Natural killer cell (primary cell): ENCODE measurements at regions not wholly inside any gene's neighbourhood (a gene's known extent, or its start where the extent isn't known, plus 50 kb on each side); places are given as distances from the start of the nearest gene placed in this dataset.

Experiments used
- ATAC-seq, 3 donors: fragments of 150-1000 bp in 2 of 3; fragments of 200-7000 bp in 1 of 3; cut with Tn5 transposase; 1 replicate in 1 of 3; 2 replicates in 2 of 3; pipeline ENCODE4 v1.10.0; 2021; ENCODE audit warnings: mild to moderate bottlenecking in 2 of 3, moderate library complexity in 2 of 3
- DNase-seq, 2 donors: peaks; one replicate each; pipeline versions ENCODE4 v3.0.0 to v3.0.0-alpha.2; 2013 to 2021; ENCODE audit warnings: mixed read lengths in 1 of 2
- H3K27ac ChIP-seq: one replicate; pipeline ENCODE4 v1.5.1; 2013; ENCODE audit warnings: mild to moderate bottlenecking, low read length
- H3K27me3 ChIP-seq: one replicate; pipeline ENCODE4 v1.6.1; 2013; ENCODE audit warnings: low read length; ENCODE audit not compliant: control insufficient read depth, insufficient read depth
- H3K36me3 ChIP-seq: one replicate; pipeline ENCODE4 v1.6.1; 2013; ENCODE audit warnings: low read length; ENCODE audit not compliant: control insufficient read depth, insufficient read depth
- H3K4me1 ChIP-seq: one replicate; pipeline ENCODE4 v1.6.1; 2013; ENCODE audit warnings: low read length; ENCODE audit not compliant: control insufficient read depth, insufficient read depth
- H3K4me3 ChIP-seq: one replicate; pipeline ENCODE4 v1.5.1; 2013; ENCODE audit warnings: low read length
- H3K9me3 ChIP-seq: one replicate; pipeline ENCODE4 v1.6.1; 2013; ENCODE audit warnings: low read length; ENCODE audit not compliant: control insufficient read depth, insufficient read depth
- H3K27ac Mint-ChIP-seq, 2 donors: one replicate each; pipeline ENCODE4 v1.8.0; 2022; ENCODE audit warnings: mild to moderate bottlenecking in 2 of 2, mixed read lengths in 2 of 2, moderate library complexity in 1 of 2
- H3K27me3 Mint-ChIP-seq, 2 donors: one replicate each; pipeline ENCODE4 v1.8.0; 2022; ENCODE audit warnings: low read depth in 2 of 2, mixed read lengths in 2 of 2
- H3K36me3 Mint-ChIP-seq: one replicate; pipeline ENCODE4 v1.8.0; 2022; ENCODE audit warnings: mixed read lengths
- H3K4me1 Mint-ChIP-seq, 2 donors: one replicate each; pipeline ENCODE4 v1.8.0; 2022; ENCODE audit warnings: mixed read lengths in 2 of 2
- H3K4me3 Mint-ChIP-seq: one replicate; pipeline ENCODE4 v1.8.0; 2022; ENCODE audit warnings: mild to moderate bottlenecking, moderate library complexity, mixed read lengths
- H3K9me3 Mint-ChIP-seq, 2 donors: one replicate each; pipeline ENCODE4 v1.8.0; 2022; ENCODE audit warnings: mixed read lengths in 2 of 2
- CTCF ChIP-seq: fragments of 200-600 bp; IDR thresholded peaks from one replicate; pipeline ENCODE4 v1.8.0; 2022; ENCODE audit warnings: antibody characterized with exemption
- WGBS: methylation state at CpG from one replicate; pipeline ENCODE4 v1.1.7; 2013; ENCODE audit warnings: missing lambda C conversion rate; ENCODE audit not compliant: insufficient coverage; 5-methylcytosine and 5-hydroxymethylcytosine counted together
- intact Hi-C: fragments of 100-400 bp; cut with micrococcal nuclease; formaldehyde crosslinking; loops from one replicate; pipeline ENCODE4 v1.14.2; 2022

DNA sequence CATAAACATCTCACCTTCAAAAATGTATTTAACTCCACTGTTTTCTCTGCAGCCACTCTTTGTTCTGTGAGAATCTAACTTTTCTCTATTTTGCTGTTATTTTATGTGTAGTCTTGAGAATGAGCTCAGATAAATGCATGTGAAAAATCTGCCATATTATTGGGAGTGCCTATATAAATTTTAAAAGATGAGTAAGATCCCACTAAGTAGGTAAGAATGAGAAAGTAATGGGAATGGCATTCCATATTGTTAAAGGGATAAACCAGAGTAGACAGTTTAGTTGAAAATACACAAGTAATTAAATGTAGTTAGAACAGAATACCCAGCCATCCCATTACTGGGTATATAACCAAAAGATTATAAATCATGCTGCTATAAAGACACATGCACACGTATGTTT, 817.2 kb downstream of the FAM181B start:
- no peak overlapping the region for H3K4me3 Mint-ChIP-seq
- peaks cover 0 to 3% of the 10 kb centered on the region in 2 donors for H3K27me3 Mint-ChIP-seq
- H3K4me1 Mint-ChIP-seq = peaks cover 0 to 3% of the 10 kb centered on the region in 2 donors
- ATAC-seq = no peak
- no peak for TF ChIP-seq CTCF
- no peak overlapping the region for H3K4me3 ChIP-seq
- no peaks in the 10 kb centered on the region for H3K9me3 ChIP-seq
- H3K36me3 ChIP-seq = no peaks in the 10 kb centered on the region
- no CpG with 5 or more reads among the region's 1 CpG for WGBS
- no peak overlapping the region for H3K27ac ChIP-seq
- no peak for DNase-seq
- H3K36me3 Mint-ChIP-seq = no peaks in the 10 kb centered on the region
- intact Hi-C loops = no loop called here
- H3K9me3 Mint-ChIP-seq = no peaks in the 10 kb centered on the region
- no peaks in the 10 kb centered on the region for H3K4me1 ChIP-seq
- no peaks in the 10 kb centered on the region for H3K27me3 ChIP-seq
- no peak overlapping the region for H3K27ac Mint-ChIP-seq

DNA sequence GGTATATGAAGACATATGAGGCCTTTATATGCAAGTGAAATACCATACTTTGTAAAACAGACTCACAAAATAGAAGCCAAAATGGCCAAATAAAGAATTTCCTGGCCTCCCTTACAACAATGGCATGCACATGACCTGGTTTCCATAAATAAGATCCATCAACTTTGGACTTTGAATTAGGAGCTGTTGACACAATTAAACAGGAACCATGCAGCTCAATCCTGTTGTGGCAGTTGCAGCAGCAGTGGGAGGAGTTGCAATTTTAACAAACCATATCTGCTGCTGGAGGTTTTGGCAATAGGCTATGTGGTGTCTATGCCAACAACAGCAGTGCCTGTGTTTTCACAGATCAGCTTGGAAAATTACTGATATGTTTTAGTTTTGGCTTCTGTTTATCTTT, 818.6 kb downstream of the FAM181B start:
- Histone ChIP-seq H3K4me3 (no peak overlapping the region), H3K27ac (no peak overlapping the region), H3K27me3 (no peaks in the 10 kb centered on the region), H3K9me3 (no peaks in the 10 kb centered on the region), H3K4me1 (no peaks in the 10 kb centered on the region), H3K36me3 (no peaks in the 10 kb centered on the region)
- H3K27me3 Mint-ChIP-seq = peaks cover 0 to 3% of the 10 kb centered on the region in 2 donors
- intact Hi-C loops = no loop called here
- H3K4me3 Mint-ChIP-seq = no peak overlapping the region
- ATAC-seq = no peak
- H3K36me3 Mint-ChIP-seq = no peaks in the 10 kb centered on the region
- H3K9me3 Mint-ChIP-seq = no peaks in the 10 kb centered on the region
- H3K4me1 Mint-ChIP-seq = peaks cover 0 to 3% of the 10 kb centered on the region in 2 donors
- TF ChIP-seq CTCF = no peak
- H3K27ac Mint-ChIP-seq = no peak overlapping the region
- no peak for DNase-seq

DNA sequence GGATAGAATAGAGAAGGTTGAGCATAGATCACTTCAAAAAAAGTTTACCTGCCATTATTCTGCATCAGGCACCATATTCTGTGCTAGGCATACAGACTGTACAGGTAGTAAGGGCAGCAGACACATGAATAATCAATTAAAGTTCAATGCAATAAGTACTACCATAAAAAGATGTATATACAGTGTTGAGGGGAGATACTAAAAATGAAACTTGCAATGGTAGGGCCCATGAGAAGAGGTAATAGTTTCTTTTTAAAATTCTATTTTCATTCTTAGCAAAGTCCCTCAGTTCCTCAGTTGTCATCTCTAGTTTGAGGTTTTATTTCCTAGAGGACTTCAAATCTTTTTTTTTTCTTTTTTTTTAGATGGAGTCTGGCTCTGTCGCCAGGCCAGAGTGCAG, 819.9 kb downstream of the FAM181B start:
- intact Hi-C loops = no loop called here
- Mint-ChIP-seq H3K27ac (no peak overlapping the region), H3K9me3 (no peaks in the 10 kb centered on the region)

More for the DNA sequence above, 819.9 kb downstream of the FAM181B start:
- H3K9me3 ChIP-seq = no peaks in the 10 kb centered on the region
- no peak for TF ChIP-seq CTCF
- no peaks in the 10 kb centered on the region for H3K4me1 ChIP-seq
- no peak overlapping the region for H3K4me3 ChIP-seq
- Mint-ChIP-seq H3K4me1 (peaks cover 0 to 3% of the 10 kb centered on the region in 2 donors), H3K27me3 (peaks cover 0 to 3% of the 10 kb centered on the region in 2 donors), H3K36me3 (no peaks in the 10 kb centered on the region), H3K4me3 (no peak overlapping the region)
- H3K27me3 ChIP-seq = no peaks in the 10 kb centered on the region
- ATAC-seq (no peak), DNase-seq (no peak)
- WGBS = 100% methylated on average over 1 of the region's 1 CpG
- H3K27ac ChIP-seq = no peak overlapping the region
- no peaks in the 10 kb centered on the region for H3K36me3 ChIP-seq
